ENCODE measurements at regions not wholly inside any gene's neighbourhood (a gene's known extent, or its start where the extent isn't known, plus 50 kb on each side); places are given as distances from the start of the nearest gene placed in this dataset.
A peak's percentile ranks its signal among the peaks of the same experiment; 100 is the strongest.
"Not testable (repeated sequence)": the region's sequence is repeated elsewhere in the genome, so short reads cannot be mapped to it uniquely, and the experiment has no call there.

- TF ChIP-seq CTCF (IDR thresholded peaks at IDR 0.05; ENCODE audit: insufficient read depth, low read depth, low read length, missing control alignments): no peak
- no peak for DNase-seq (ENCODE audit: low read depth)
- no peak overlapping the region for H3K4me3 ChIP-seq (ENCODE audit: low read depth, low read length)
These were observed 66.7 kb downstream of the KCNA5 start for GRCh38 chr12:5110345-5110744.

DNA sequence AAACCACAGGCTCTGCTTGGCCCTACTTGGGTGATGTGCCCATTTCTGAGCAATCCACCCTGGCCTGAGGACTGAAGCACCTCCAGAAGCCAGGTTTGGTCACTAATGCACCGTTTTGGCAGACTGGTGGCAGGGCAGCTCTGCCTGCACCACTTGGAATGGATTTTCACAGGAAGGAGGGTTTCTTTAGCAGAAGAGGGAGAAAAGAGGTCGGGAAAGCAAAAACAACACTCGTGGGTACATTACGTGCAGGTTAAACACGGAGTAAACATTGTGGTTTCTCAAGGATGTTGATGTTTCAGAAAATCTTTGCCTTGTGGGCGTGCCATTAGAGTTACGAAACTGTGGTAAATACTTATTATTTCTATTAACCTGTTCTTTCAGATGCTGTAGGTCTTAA is 70.8 kb downstream of the KCNA5 start:
- peak; percentile 2 for DNase-seq (ENCODE audit: low read depth)
- TF ChIP-seq CTCF (IDR thresholded peaks at IDR 0.05; ENCODE audit: insufficient read depth, low read depth, low read length, missing control alignments): no peak
- H3K4me3 ChIP-seq (ENCODE audit: low read depth, low read length): no peak overlapping the region

DNA sequence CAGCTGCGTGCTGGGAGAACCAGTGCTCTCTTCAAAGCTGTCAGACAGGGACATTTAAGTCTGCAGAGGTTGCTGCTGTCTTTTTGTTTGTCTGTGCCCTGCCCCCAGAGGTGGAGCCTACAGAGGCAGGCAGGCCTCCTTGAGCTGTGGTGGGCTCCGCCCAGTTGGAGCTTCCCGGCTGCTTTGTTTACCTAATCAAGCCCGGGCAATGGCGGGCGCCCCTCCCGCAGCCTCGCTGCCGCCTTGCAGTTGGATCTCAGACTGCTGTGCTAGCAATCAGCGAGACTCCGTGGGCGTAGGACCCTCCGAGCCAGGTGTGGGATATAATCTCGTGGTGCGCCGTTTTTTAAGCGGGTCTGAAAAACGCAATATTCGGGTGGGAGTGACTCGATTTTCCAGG is 78.1 kb downstream of the KCNA5 start:
- not testable (repeated sequence) for DNase-seq (ENCODE audit: low read depth); H3K4me3 ChIP-seq (ENCODE audit: low read depth, low read length)

DNA sequence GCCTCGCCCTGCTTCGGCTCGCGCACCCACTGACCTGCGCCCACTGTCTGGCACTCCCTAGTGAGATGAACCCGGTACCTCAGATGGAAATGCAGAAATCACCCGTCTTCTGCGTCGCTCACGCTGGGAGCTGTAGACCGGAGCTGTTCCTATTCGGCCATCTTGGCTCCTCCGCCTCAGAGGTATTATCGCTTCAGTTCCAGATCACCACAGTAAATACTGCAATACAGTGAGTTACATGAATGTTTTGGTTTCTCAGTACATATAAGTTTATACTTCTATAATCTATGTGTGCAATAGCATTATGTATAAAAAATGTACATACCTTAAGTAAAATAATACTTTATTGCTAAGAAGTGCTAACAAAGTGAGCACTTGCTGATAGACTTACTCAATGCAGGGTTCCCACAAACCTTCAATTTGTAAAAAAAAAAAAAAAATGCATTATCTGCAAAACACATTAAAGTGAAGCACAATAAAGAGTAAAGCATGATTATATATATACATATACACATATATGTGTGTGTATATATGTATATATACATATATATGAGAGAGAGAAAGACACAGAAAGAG is 78.7 kb downstream of the KCNA5 start:
- not testable (repeated sequence) for DNase-seq (ENCODE audit: low read depth); H3K4me3 ChIP-seq (ENCODE audit: low read depth, low read length)

- no peak for DNase-seq (ENCODE audit: low read depth)
- H3K4me3 ChIP-seq (ENCODE audit: low read depth, low read length): no peak overlapping the region
- TF ChIP-seq CTCF (IDR thresholded peaks at IDR 0.05; ENCODE audit: insufficient read depth, low read depth, low read length, missing control alignments): no peak
These were observed 80.2 kb downstream of the KCNA5 start for GRCh38 chr12:5123921-5124320.

GRCh38 chr12:5124401-5124800 is 80.7 kb downstream of the KCNA5 start:
- DNase-seq (ENCODE audit: low read depth): no peak
- TF ChIP-seq CTCF (IDR thresholded peaks at IDR 0.05; ENCODE audit: insufficient read depth, low read depth, low read length, missing control alignments): no peak
- H3K4me3 ChIP-seq (ENCODE audit: low read depth, low read length): no peak overlapping the region

DNA sequence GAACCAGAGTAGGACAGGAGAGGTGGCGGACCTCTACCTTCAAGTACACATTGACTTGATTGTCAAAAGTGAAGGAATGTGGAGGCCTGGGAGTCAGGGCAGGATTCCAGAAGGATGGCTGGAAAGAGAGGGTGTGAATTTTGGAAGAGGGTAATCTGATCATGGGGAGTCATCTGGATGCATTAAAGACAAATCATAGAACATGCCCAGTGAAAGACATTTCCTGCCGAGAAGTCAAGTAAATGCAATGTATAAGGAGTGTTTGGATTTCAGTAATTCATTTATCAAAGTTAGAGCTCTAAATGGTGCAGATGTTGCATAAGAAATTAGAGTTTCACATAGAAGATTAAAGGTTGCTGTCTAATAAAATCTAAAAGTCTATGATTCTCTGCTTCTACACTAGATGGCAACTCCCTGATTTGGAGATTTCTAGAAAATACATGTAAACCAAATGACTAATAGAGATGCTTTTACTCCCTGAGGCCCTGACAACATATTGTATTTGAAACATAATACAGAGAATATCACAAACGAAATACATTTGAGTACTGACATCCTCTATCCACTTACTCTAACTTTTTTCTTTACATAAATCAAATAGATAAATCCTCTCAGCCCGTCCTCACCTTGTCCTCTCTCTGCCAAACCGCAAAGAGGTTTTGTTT is 91.3 kb downstream of the KCNA5 start:
- no peak for TF ChIP-seq CTCF (IDR thresholded peaks at IDR 0.05; ENCODE audit: insufficient read depth, low read depth, low read length, missing control alignments)
- no peak for DNase-seq (ENCODE audit: low read depth)
- no peak overlapping the region for H3K4me3 ChIP-seq (ENCODE audit: low read depth, low read length)

GRCh38 chr12:5138256-5138655 is 94.6 kb downstream of the KCNA5 start:
- no peak overlapping the region for H3K4me3 ChIP-seq (ENCODE audit: low read depth, low read length)
- TF ChIP-seq CTCF (IDR thresholded peaks at IDR 0.05; ENCODE audit: insufficient read depth, low read depth, low read length, missing control alignments): no peak
- DNase-seq (ENCODE audit: low read depth): no peak

Data from GM12865 (cell line).